Endothelial cell of umbilical vein (primary cell): ENCODE measurements at regions not wholly inside any gene's neighbourhood (a gene's known extent, or its start where the extent isn't known, plus 50 kb on each side); places are given as distances from the start of the nearest gene placed in this dataset.

Experiments used
- CTCF ChIP-seq, 2 donors: IDR thresholded peaks; 1 replicate in 1 of 2; 2 replicates in 1 of 2; pipeline ENCODE4 v1.5.1; 2011; ENCODE audit warnings: low read length in 2 of 2, mild to moderate bottlenecking in 2 of 2, moderate library complexity in 2 of 2, control low read depth in 1 of 2, inconsistent platforms in 1 of 2, low read depth in 1 of 2; ENCODE audit not compliant: insufficient read depth in 1 of 2; ENCODE audit errors: extremely low read depth in 1 of 2
- EZH2 ChIP-seq: IDR thresholded peaks from 2 replicates; pipeline ENCODE4 v1.6.1; 2012; ENCODE audit warnings: borderline replicate concordance, low read depth, mild to moderate bottlenecking, moderate library complexity, low read length, inconsistent platforms; ENCODE audit not compliant: severe bottlenecking
- FOS ChIP-seq: IDR thresholded peaks from 2 replicates; pipeline ENCODE4 v1.6.1; 2011; ENCODE audit warnings: mild to moderate bottlenecking, low read length, moderate library complexity, borderline replicate concordance; ENCODE audit not compliant: insufficient read depth
- MYC ChIP-seq: IDR thresholded peaks from one replicate; pipeline ENCODE4 v1.6.1; 2011; ENCODE audit warnings: mild to moderate bottlenecking, low read depth, low read length
- POLR2AphosphoS5 ChIP-seq: IDR thresholded peaks from 2 replicates; pipeline ENCODE4 v1.6.1; 2012; ENCODE audit warnings: low read depth, mild to moderate bottlenecking, control low read depth, low read length, moderate library complexity; ENCODE audit not compliant: insufficient read depth
- TF ChIP-seq, protein P1 (sequence below): IDR thresholded peaks from 2 replicates; pipeline ENCODE4 v1.6.1; 2011; ENCODE audit not compliant: insufficient read depth, insufficient read length

DNA sequence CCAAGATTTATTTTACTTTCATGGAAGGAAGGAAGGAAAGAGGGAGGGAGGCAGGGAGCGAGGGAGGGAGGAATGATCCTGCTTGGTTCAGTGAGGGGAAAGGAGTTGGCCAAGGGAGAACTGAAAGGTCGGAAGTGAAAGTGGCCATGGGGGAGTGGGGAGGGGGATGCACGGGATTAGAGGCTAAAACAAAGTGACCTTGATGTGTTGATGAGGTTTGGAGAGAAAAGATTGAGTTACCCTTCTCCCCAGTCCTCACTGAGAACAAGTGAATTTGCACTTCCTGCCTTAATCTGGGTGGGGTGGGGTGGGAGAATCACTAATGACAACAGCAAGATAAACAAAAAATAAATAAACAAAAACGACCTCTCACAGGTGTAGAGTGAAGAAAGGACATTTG, 212.0 kb upstream of the TLE3 start:
- TF ChIP-seq CTCF (IDR thresholded peaks at IDR 0.05; ENCODE audit: extremely low read depth in 1 of 2, insufficient read depth in 1 of 2, low read depth in 1 of 2, low read length in 2 of 2), result no peak
- TF ChIP-seq, protein P1, sequence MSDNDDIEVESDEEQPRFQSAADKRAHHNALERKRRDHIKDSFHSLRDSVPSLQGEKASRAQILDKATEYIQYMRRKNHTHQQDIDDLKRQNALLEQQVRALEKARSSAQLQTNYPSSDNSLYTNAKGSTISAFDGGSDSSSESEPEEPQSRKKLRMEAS, result no peak
- TF ChIP-seq POLR2AphosphoS5, result no peak
- TF ChIP-seq EZH2, result no peak
- TF ChIP-seq MYC, result no peak
- TF ChIP-seq FOS, result no peak
